Stomach smooth muscle (tissue), 2 donors: ENCODE measurements at regions not wholly inside any gene's neighbourhood (a gene's known extent, or its start where the extent isn't known, plus 50 kb on each side); places are given as distances from the start of the nearest gene placed in this dataset.
A peak's percentile ranks its signal among the peaks of the same experiment; 100 is the strongest.

Source experiments
- H3K27ac ChIP-seq: one replicate; pipeline ENCODE4 v1.7.0; 2013; ENCODE audit warnings: mild to moderate bottlenecking, low read length, inconsistent platforms
- H3K27me3 ChIP-seq, 2 donors: one replicate each; pipeline ENCODE4 v1.7.0; 2013; ENCODE audit warnings: low read length in 2 of 2; ENCODE audit not compliant: insufficient read depth in 2 of 2, control insufficient read depth in 1 of 2
- H3K36me3 ChIP-seq, 2 donors: one replicate each; pipeline ENCODE4 v1.7.0; 2013; ENCODE audit warnings: low read length in 2 of 2; ENCODE audit not compliant: control insufficient read depth in 2 of 2, insufficient read depth in 2 of 2
- H3K4me1 ChIP-seq: one replicate; pipeline ENCODE4 v1.7.0; 2013; ENCODE audit warnings: low read length; ENCODE audit not compliant: control insufficient read depth, insufficient read depth
- H3K4me3 ChIP-seq, 2 donors: one replicate each; pipeline ENCODE4 v1.7.0; 2013; ENCODE audit warnings: low read length in 2 of 2
- H3K9ac ChIP-seq, 2 donors: one replicate each; pipeline ENCODE4 v1.7.0; 2013; ENCODE audit warnings: low read length in 2 of 2, mild to moderate bottlenecking in 1 of 2
- H3K9me3 ChIP-seq, 2 donors: one replicate each; pipeline ENCODE4 v1.7.0; 2013; ENCODE audit warnings: low read length in 2 of 2; ENCODE audit not compliant: control insufficient read depth in 2 of 2
- donor health status: healthy.
- donor health status: Pancreatic carcinoma.

- Histone ChIP-seq H3K27me3 (no peaks in the 10 kb centered on the region), H3K27ac (no peak overlapping the region), H3K36me3 (no peaks in the 10 kb centered on the region), H3K9me3 (no peaks in the 10 kb centered on the region), H3K4me1 (no peaks in the 10 kb centered on the region), H3K4me3 (peak overlapping the region in 1 of 2 donors; percentile 9), H3K9ac (no peak overlapping the region)
These were observed 766.9 kb upstream of the ZEB2 start for GRCh38 chr2:145286716-145287275.

DNA sequence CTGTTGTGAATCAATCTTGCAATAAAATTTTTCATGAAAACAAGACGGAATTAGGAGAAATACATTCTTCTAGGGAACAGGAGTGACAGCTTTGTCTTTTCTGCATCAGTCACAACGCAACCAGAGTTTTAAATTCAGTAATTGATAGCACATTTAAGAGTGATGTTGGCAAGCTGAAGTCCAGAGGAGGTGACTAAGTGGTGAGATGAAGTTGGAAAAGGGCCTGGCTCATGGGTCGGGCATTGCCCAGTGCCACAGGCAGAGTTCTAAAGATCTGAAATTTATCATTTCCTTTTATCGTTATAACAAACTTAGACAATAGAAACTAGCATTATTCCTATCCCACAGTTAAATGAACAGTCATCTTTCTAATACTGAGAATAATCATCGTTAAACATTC, 764.6 kb upstream of the ZEB2 start:
- Histone ChIP-seq H3K27me3 (no peaks in the 10 kb centered on the region), H3K27ac (no peak overlapping the region), H3K9me3 (no peaks in the 10 kb centered on the region), H3K4me3 (no peak overlapping the region), H3K4me1 (peaks cover 3% of the 10 kb centered on the region), H3K9ac (no peak overlapping the region), H3K36me3 (no peaks in the 10 kb centered on the region)

GRCh38 chr2:145283131-145283530, 763.2 kb upstream of the ZEB2 start:
- peaks cover 3% of the 10 kb centered on the region for H3K4me1 ChIP-seq
- no peaks in the 10 kb centered on the region for H3K9me3 ChIP-seq
- H3K9ac ChIP-seq, result no peak overlapping the region
- H3K4me3 ChIP-seq, result no peak overlapping the region
- no peaks in the 10 kb centered on the region for H3K27me3 ChIP-seq
- H3K27ac ChIP-seq, result no peak overlapping the region
- no peaks in the 10 kb centered on the region for H3K36me3 ChIP-seq

GRCh38 chr2:145277922-145278321, 758.0 kb upstream of the ZEB2 start:
- H3K4me3 ChIP-seq, result no peak overlapping the region
- peaks cover 3% of the 10 kb centered on the region for H3K4me1 ChIP-seq
- no peak overlapping the region for H3K27ac ChIP-seq
- H3K36me3 ChIP-seq, result no peaks in the 10 kb centered on the region
- H3K27me3 ChIP-seq, result no peaks in the 10 kb centered on the region
- H3K9me3 ChIP-seq, result no peaks in the 10 kb centered on the region
- H3K9ac ChIP-seq, result no peak overlapping the region

DNA sequence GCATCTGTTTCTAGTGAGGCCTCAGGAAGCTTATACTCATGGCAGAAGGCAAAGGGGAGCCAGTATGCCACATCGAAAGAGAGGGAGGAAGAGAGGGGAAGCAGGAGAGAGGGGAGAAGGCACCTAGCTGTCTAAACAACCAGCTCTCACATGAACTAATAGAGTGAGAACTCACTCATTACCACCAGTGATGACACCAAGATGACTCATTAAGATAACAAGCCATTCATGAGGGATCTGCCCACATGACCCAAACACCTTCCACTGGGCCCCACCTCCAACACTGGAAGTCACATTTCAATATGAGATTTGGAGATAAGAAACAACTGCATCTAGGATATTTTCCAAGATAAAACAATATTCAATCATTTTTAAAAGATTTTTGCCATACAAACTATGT, 753.9 kb upstream of the ZEB2 start:
- Histone ChIP-seq H3K27ac (no peak overlapping the region), H3K9ac (no peak overlapping the region), H3K4me3 (no peak overlapping the region), H3K4me1 (no peaks in the 10 kb centered on the region), H3K27me3 (no peaks in the 10 kb centered on the region), H3K9me3 (no peaks in the 10 kb centered on the region), H3K36me3 (no peaks in the 10 kb centered on the region)

GRCh38 chr2:145268931-145269330, 749.0 kb upstream of the ZEB2 start:
- Histone ChIP-seq H3K36me3 (no peaks in the 10 kb centered on the region), H3K9me3 (no peaks in the 10 kb centered on the region), H3K4me3 (peak overlapping the region in 1 of 2 donors; percentile 13), H3K9ac (no peak overlapping the region), H3K27me3 (no peaks in the 10 kb centered on the region), H3K4me1 (no peaks in the 10 kb centered on the region), H3K27ac (no peak overlapping the region)

- no peaks in the 10 kb centered on the region for H3K4me1 ChIP-seq
- no peak overlapping the region for H3K27ac ChIP-seq
- no peaks in the 10 kb centered on the region for H3K36me3 ChIP-seq
- H3K27me3 ChIP-seq, result no peaks in the 10 kb centered on the region
- no peak overlapping the region for H3K4me3 ChIP-seq
- H3K9ac ChIP-seq, result no peak overlapping the region
- no peaks in the 10 kb centered on the region for H3K9me3 ChIP-seq
These were observed 747.5 kb upstream of the ZEB2 start for GRCh38 chr2:145267451-145267850.

DNA sequence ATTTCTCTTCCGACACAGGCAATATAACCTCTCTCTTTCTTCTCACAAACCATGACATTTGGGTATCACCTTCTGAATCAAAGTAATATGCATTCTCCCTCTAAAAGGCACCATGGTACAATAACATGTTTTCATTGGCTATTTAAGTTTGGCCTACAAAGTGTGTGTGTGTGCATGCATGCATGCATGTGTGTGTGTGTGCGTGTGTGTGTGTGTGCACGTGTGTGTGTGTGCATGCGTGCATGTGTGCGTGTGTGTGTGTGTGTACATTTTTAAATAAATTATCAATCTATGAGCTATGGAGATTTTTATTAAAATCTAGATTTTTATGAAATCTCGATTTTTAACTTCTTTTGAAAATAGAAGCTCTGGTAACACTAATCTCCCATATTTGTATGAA, 745.3 kb upstream of the ZEB2 start:
- no peaks in the 10 kb centered on the region for H3K27me3 ChIP-seq
- no peaks in the 10 kb centered on the region for H3K4me1 ChIP-seq
- H3K36me3 ChIP-seq, result no peaks in the 10 kb centered on the region
- H3K27ac ChIP-seq, result no peak overlapping the region
- no peaks in the 10 kb centered on the region for H3K9me3 ChIP-seq
- no peak overlapping the region for H3K4me3 ChIP-seq
- H3K9ac ChIP-seq, result no peak overlapping the region

- H3K9ac ChIP-seq, result no peak overlapping the region
- H3K9me3 ChIP-seq, result no peaks in the 10 kb centered on the region
- no peak overlapping the region for H3K27ac ChIP-seq
- H3K36me3 ChIP-seq, result no peaks in the 10 kb centered on the region
- H3K4me3 ChIP-seq, result no peak overlapping the region
- no peaks in the 10 kb centered on the region for H3K4me1 ChIP-seq
- no peaks in the 10 kb centered on the region for H3K27me3 ChIP-seq
These were observed 740.8 kb upstream of the ZEB2 start for GRCh38 chr2:145260674-145261073.

DNA sequence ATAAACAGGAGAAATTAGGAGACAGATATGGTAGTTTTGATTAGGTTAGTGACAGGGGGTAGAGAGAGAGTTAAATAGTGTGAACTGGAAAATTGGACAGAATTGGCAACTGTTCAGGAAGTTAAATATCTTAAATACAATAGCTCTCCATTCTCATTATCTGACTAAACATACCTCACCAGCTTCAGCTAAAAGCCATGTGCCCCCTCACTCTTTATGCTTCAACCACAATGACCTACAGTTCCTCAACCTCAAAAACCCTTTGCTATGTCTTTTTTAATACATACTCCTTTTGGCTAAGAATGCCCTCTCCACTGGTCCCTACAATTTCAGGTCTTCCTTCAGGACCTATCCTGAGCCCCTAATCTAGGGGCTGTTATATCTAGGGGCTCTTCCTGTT, 740.2 kb upstream of the ZEB2 start:
- Histone ChIP-seq H3K27ac (no peak overlapping the region), H3K4me1 (no peaks in the 10 kb centered on the region), H3K9me3 (no peaks in the 10 kb centered on the region), H3K9ac (no peak overlapping the region), H3K27me3 (no peaks in the 10 kb centered on the region), H3K4me3 (no peak overlapping the region), H3K36me3 (no peaks in the 10 kb centered on the region)

GRCh38 chr2:145258903-145259579, 739.1 kb upstream of the ZEB2 start:
- Histone ChIP-seq H3K27ac (no peak overlapping the region), H3K4me3 (no peak overlapping the region), H3K36me3 (no peaks in the 10 kb centered on the region), H3K9me3 (no peaks in the 10 kb centered on the region), H3K4me1 (no peaks in the 10 kb centered on the region), H3K27me3 (no peaks in the 10 kb centered on the region), H3K9ac (no peak overlapping the region)
